Kidney (tissue), 13 donors: ENCODE measurements at regions not wholly inside any gene's neighbourhood (a gene's known extent, or its start where the extent isn't known, plus 50 kb on each side); places are given as distances from the start of the nearest gene placed in this dataset.

Experiments
- DNase-seq, 5 donors: peaks; one replicate each; pipeline ENCODE4 v3.0.0-alpha.2; 2013 to 2020
- FAIRE-seq: peaks from 2 replicates; lab custom pipeline; 2012; peaks lifted over from hg19 to GRCh38; lab: Jason Lieb, UNC
- H3K27ac ChIP-seq, 2 donors: one replicate each; pipeline ENCODE4 v1.7.0; 2013; ENCODE audit warnings: low read depth in 2 of 2, low read length in 2 of 2, inconsistent platforms in 1 of 2
- H3K27me3 ChIP-seq: one replicate; pipeline ENCODE4 v1.7.1; 2013; ENCODE audit warnings: low read length, inconsistent platforms; ENCODE audit not compliant: control insufficient read depth, insufficient read depth
- H3K36me3 ChIP-seq, 3 donors: one replicate each; pipeline versions ENCODE4 v1.7.0 to v1.7.1; 2013; ENCODE audit warnings: low read length in 3 of 3, control low read depth in 1 of 3, inconsistent platforms in 1 of 3; ENCODE audit not compliant: insufficient read depth in 3 of 3, control insufficient read depth in 2 of 3
- H3K4me1 ChIP-seq, 3 donors: one replicate each; pipeline versions ENCODE4 v1.7.0 to v1.7.1; 2013; ENCODE audit warnings: low read length in 3 of 3, inconsistent platforms in 1 of 3, low read depth in 1 of 3; ENCODE audit not compliant: control insufficient read depth in 2 of 3, insufficient read depth in 2 of 3
- H3K4me3 ChIP-seq, 3 donors: one replicate each; pipeline versions ENCODE4 v1.7.0 to v1.8.1; 2013; ENCODE audit warnings: low read length in 3 of 3, control low read depth in 1 of 3, inconsistent platforms in 1 of 3
- H3K9ac ChIP-seq, 3 donors: one replicate each; pipeline versions ENCODE4 v1.7.0 to v1.7.1; 2013; ENCODE audit warnings: low read length in 3 of 3, control low read depth in 1 of 3, inconsistent platforms in 1 of 3
- H3K9me3 ChIP-seq, 3 donors: one replicate each; pipeline versions ENCODE4 v1.7.0 to v1.7.1; 2013; ENCODE audit warnings: low read length in 3 of 3, control low read depth in 1 of 3, inconsistent platforms in 1 of 3; ENCODE audit not compliant: control insufficient read depth in 2 of 3, insufficient read depth in 1 of 3
- intact Hi-C: fragments of 100-400 bp; cut with DNase I; formaldehyde crosslinking; loops from one replicate; pipeline ENCODE4 v1.11.1; 2022
- TF ChIP-seq, protein P1 (sequence below): IDR thresholded peaks from 3 replicates; pipeline ENCODE4 v1.5.1; 2012; ENCODE audit warnings: mild to moderate bottlenecking, moderate library complexity, borderline replicate concordance; ENCODE audit not compliant: insufficient read depth; ENCODE audit errors: extremely low read depth
- donor health status: control.
- donor health status: control.
- donor health status: control.
- donor health status: control.
- donor health status: control.
- donor health status: DM: yes; HTN: yes; CAD: no.
- donor health status: Normal renal cell carcinoma (clear cell type).

DNA sequence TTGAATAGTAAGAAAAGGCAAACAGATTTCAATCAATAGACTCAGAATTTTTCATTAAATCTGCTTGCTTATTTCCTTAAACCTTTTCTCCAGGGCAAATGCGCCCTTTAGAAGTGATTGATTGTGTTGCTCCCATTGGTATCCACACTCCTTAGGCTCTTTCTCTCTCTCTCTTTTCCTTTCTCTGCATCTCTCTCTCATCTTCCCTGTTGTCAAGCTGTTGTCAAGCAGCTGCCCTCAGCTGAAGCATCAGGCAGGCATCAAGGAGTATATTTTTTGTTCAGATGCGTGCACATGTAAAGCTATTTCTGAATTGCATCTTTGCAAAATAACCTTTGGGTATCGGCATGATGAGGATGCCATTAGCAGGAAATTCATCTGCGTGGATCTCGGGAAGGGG lies 107.2 kb upstream of the PLET1 start:
- no peaks in the 10 kb centered on the region for H3K36me3 ChIP-seq
- no peak overlapping the region for H3K27ac ChIP-seq
- DNase-seq (no peak), FAIRE-seq (no peak)
- no peaks in the 10 kb centered on the region for H3K4me1 ChIP-seq
- no peak overlapping the region for H3K4me3 ChIP-seq
- H3K9me3 ChIP-seq, result no peaks in the 10 kb centered on the region
- no peaks in the 10 kb centered on the region for H3K27me3 ChIP-seq
- intact Hi-C loops, result no loop called here
- H3K9ac ChIP-seq, result no peak overlapping the region
- TF ChIP-seq, protein P1, sequence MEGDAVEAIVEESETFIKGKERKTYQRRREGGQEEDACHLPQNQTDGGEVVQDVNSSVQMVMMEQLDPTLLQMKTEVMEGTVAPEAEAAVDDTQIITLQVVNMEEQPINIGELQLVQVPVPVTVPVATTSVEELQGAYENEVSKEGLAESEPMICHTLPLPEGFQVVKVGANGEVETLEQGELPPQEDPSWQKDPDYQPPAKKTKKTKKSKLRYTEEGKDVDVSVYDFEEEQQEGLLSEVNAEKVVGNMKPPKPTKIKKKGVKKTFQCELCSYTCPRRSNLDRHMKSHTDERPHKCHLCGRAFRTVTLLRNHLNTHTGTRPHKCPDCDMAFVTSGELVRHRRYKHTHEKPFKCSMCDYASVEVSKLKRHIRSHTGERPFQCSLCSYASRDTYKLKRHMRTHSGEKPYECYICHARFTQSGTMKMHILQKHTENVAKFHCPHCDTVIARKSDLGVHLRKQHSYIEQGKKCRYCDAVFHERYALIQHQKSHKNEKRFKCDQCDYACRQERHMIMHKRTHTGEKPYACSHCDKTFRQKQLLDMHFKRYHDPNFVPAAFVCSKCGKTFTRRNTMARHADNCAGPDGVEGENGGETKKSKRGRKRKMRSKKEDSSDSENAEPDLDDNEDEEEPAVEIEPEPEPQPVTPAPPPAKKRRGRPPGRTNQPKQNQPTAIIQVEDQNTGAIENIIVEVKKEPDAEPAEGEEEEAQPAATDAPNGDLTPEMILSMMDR, result no peak

DNA sequence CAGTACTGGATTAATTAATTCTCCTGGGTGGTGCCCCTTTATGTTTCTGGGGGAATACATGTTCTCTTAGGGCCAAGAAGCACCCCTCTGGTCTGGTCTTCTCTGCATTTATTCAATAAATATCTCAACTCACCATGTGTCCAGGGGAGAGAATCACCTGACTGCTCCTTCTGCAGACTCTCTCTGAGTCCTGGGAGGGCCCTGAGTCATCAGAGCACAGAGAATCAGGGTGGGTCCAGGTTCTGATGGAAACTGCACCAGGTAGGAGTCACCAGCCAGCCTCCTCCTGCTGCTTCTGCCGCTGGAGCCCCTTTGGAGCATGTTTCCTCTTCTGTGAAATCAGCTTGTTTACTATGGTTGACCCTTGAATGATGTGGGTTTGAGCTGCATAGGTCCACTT lies 107.7 kb upstream of the PLET1 start:
- Histone ChIP-seq H3K36me3 (no peaks in the 10 kb centered on the region), H3K27me3 (no peaks in the 10 kb centered on the region), H3K4me3 (no peak overlapping the region), H3K9me3 (no peaks in the 10 kb centered on the region), H3K27ac (no peak overlapping the region), H3K9ac (no peak overlapping the region), H3K4me1 (no peaks in the 10 kb centered on the region)
- intact Hi-C loops, result no loop called here
- FAIRE-seq (no peak), DNase-seq (no peak)
- TF ChIP-seq, protein P1, result no peak

GRCh38 chr11:112369374-112369773 lies 108.7 kb upstream of the PLET1 start:
- DNase-seq (no peak), FAIRE-seq (no peak)
- no peaks in the 10 kb centered on the region for H3K9me3 ChIP-seq
- intact Hi-C loops, result no loop called here
- H3K9ac ChIP-seq, result no peak overlapping the region
- no peaks in the 10 kb centered on the region for H3K36me3 ChIP-seq
- H3K4me3 ChIP-seq, result no peak overlapping the region
- H3K27ac ChIP-seq, result no peak overlapping the region
- H3K4me1 ChIP-seq, result no peaks in the 10 kb centered on the region
- TF ChIP-seq, protein P1, result no peak
- H3K27me3 ChIP-seq, result no peaks in the 10 kb centered on the region

GRCh38 chr11:112369916-112370315 lies 109.3 kb upstream of the PLET1 start:
- DNase-seq (no peak), FAIRE-seq (no peak)
- TF ChIP-seq, protein P1, result no peak
- Histone ChIP-seq H3K27ac (no peak overlapping the region), H3K9ac (no peak overlapping the region), H3K4me1 (no peaks in the 10 kb centered on the region), H3K9me3 (no peaks in the 10 kb centered on the region), H3K27me3 (no peaks in the 10 kb centered on the region), H3K36me3 (no peaks in the 10 kb centered on the region), H3K4me3 (no peak overlapping the region)
- intact Hi-C loops, result no loop called here
